HL-60 (cell line): ENCODE measurements at regions not wholly inside any gene's neighbourhood (a gene's known extent, or its start where the extent isn't known, plus 50 kb on each side); places are given as distances from the start of the nearest gene placed in this dataset.

Experiments used
- DNase-seq, 2 experiments: peaks; one replicate each; pipeline ENCODE4 v3.0.0-alpha.2; 2010 to 2020; ENCODE audit warnings: low read depth in 1 of 2, low spot score in 1 of 2
- H3K27ac ChIP-seq: fragments of 250-450 bp; sonication (Bioruptor Pico); replicated peaks from 2 replicates; pipeline ENCODE4 v1.5.1; 2020; ENCODE audit warnings: mild to moderate bottlenecking, moderate library complexity
- H3K27me3 ChIP-seq: fragments of 250-450 bp; sonication (Bioruptor Pico); 2 replicates; pipeline ENCODE4 v1.5.1; 2021; ENCODE audit warnings: mild to moderate bottlenecking, moderate library complexity; ENCODE audit not compliant: insufficient read depth, poor library complexity, severe bottlenecking
- H3K4me3 ChIP-seq: replicated peaks from 2 replicates; pipeline ENCODE4 v1.5.1; 2011; ENCODE audit warnings: mild to moderate bottlenecking, control low read depth, low read length; ENCODE audit not compliant: insufficient read depth
- CTCF ChIP-seq: IDR thresholded peaks from one replicate; pipeline ENCODE4 v1.5.1; 2011; ENCODE audit warnings: low read length, control low read depth, inconsistent platforms; ENCODE audit not compliant: insufficient read depth
- GABPA ChIP-seq: IDR thresholded peaks from 2 replicates; pipeline ENCODE4 v1.6.1; 2012; ENCODE audit warnings: low read depth
- POLR2AphosphoS5 ChIP-seq: IDR thresholded peaks from 2 replicates; pipeline ENCODE4 v1.6.1; 2012; ENCODE audit warnings: low read depth
- REST ChIP-seq: IDR thresholded peaks from 2 replicates; pipeline ENCODE4 v1.6.1; 2012; ENCODE audit warnings: low read depth; ENCODE audit not compliant: insufficient replicate concordance
- SPI1 ChIP-seq: IDR thresholded peaks from 2 replicates; pipeline ENCODE4 v1.6.1; 2012; ENCODE audit warnings: low read depth, mild to moderate bottlenecking, borderline replicate concordance

GRCh38 chr2:120854766-120855530, 119.3 kb downstream of the GLI2 start:
- no peak overlapping the region for H3K27ac ChIP-seq
- peaks cover 2% of the 10 kb centered on the region for H3K27me3 ChIP-seq
- no peak for DNase-seq
- H3K4me3 ChIP-seq: no peak overlapping the region
- no peak for TF ChIP-seq GABPA
- no peak for TF ChIP-seq REST
- TF ChIP-seq CTCF: no peak
- no peak for TF ChIP-seq SPI1
- TF ChIP-seq POLR2AphosphoS5: no peak

- H3K4me3 ChIP-seq: no peak overlapping the region
- no peak for DNase-seq
- TF ChIP-seq REST: no peak
- no peak for TF ChIP-seq GABPA
- TF ChIP-seq SPI1: no peak
- no peak for TF ChIP-seq CTCF
- TF ChIP-seq POLR2AphosphoS5: no peak
- H3K27ac ChIP-seq: no peak overlapping the region
- H3K27me3 ChIP-seq: peaks cover 2% of the 10 kb centered on the region
Measured at GRCh38 chr2:120855855-120856405, 120.3 kb downstream of the GLI2 start.

GRCh38 chr2:120856421-120856862, 120.8 kb downstream of the GLI2 start:
- Histone ChIP-seq H3K27me3 (peaks cover 3% of the 10 kb centered on the region), H3K27ac (no peak overlapping the region), H3K4me3 (no peak overlapping the region)
- TF ChIP-seq REST (no peak), POLR2AphosphoS5 (no peak), CTCF (no peak), SPI1 (no peak), GABPA (no peak)
- no peak for DNase-seq
